Subcutaneous abdominal adipose tissue (tissue), 5 donors: ENCODE measurements at regions not wholly inside any gene's neighbourhood (a gene's known extent, or its start where the extent isn't known, plus 50 kb on each side); places are given as distances from the start of the nearest gene placed in this dataset.

ENCODE experiments used
- H3K27ac ChIP-seq: one replicate; pipeline ENCODE4 v1.7.0; 2013; ENCODE audit warnings: low read depth, mild to moderate bottlenecking, inconsistent platforms, low read length, moderate library complexity
- H3K27me3 ChIP-seq, 5 donors: one replicate each; pipeline ENCODE4 v1.7.0; 2013; ENCODE audit warnings: low read length in 5 of 5, inconsistent platforms in 1 of 5; ENCODE audit not compliant: control insufficient read depth in 5 of 5, insufficient read depth in 4 of 5
- H3K36me3 ChIP-seq, 5 donors: one replicate each; pipeline ENCODE4 v1.7.0; 2013; ENCODE audit warnings: low read length in 5 of 5; ENCODE audit not compliant: control insufficient read depth in 5 of 5, insufficient read depth in 5 of 5
- H3K4me1 ChIP-seq, 5 donors: one replicate each; pipeline ENCODE4 v1.7.0; 2013; ENCODE audit warnings: low read length in 5 of 5, mild to moderate bottlenecking in 3 of 5, moderate library complexity in 1 of 5; ENCODE audit not compliant: control insufficient read depth in 5 of 5, insufficient read depth in 5 of 5
- H3K4me3 ChIP-seq, 5 donors: one replicate each; pipeline ENCODE4 v1.7.0; 2013; ENCODE audit warnings: low read length in 5 of 5, low read depth in 1 of 5
- H3K9ac ChIP-seq, 5 donors: one replicate each; pipeline ENCODE4 v1.7.0; 2013; ENCODE audit warnings: low read length in 5 of 5, mild to moderate bottlenecking in 4 of 5, moderate library complexity in 3 of 5
- H3K9me3 ChIP-seq, 5 donors: one replicate each; pipeline ENCODE4 v1.7.0; 2013; ENCODE audit warnings: low read length in 5 of 5; ENCODE audit not compliant: control insufficient read depth in 5 of 5
- donor health status: healthy.
- donor health status: healthy.
- donor health status: healthy.
- donor health status: healthy.
- donor health status: healthy.

- H3K27ac ChIP-seq: no peak overlapping the region
- no peaks in the 10 kb centered on the region for H3K27me3 ChIP-seq
- H3K9ac ChIP-seq: no peak overlapping the region
- H3K36me3 ChIP-seq: no peaks in the 10 kb centered on the region
- peaks cover 0 to 3% (median 0%) of the 10 kb centered on the region in 5 donors for H3K9me3 ChIP-seq
- no peak overlapping the region for H3K4me3 ChIP-seq
- H3K4me1 ChIP-seq: peaks cover 0 to 9% (median 4%) of the 10 kb centered on the region in 5 donors
Observed at GRCh38 chr1:191648939-191649338, 509.3 kb upstream of the RGS18 start.

GRCh38 chr1:191662051-191662450 is 496.2 kb upstream of the RGS18 start:
- H3K4me3 ChIP-seq: no peak overlapping the region
- H3K9ac ChIP-seq: no peak overlapping the region
- no peaks in the 10 kb centered on the region for H3K27me3 ChIP-seq
- H3K36me3 ChIP-seq: no peaks in the 10 kb centered on the region
- H3K27ac ChIP-seq: no peak overlapping the region
- H3K4me1 ChIP-seq: no peaks in the 10 kb centered on the region
- no peaks in the 10 kb centered on the region for H3K9me3 ChIP-seq

- no peaks in the 10 kb centered on the region for H3K4me1 ChIP-seq
- H3K27ac ChIP-seq: no peak overlapping the region
- H3K27me3 ChIP-seq: no peaks in the 10 kb centered on the region
- H3K36me3 ChIP-seq: no peaks in the 10 kb centered on the region
- H3K4me3 ChIP-seq: no peak overlapping the region
- no peaks in the 10 kb centered on the region for H3K9me3 ChIP-seq
- H3K9ac ChIP-seq: no peak overlapping the region
Observed at GRCh38 chr1:191662746-191663145, 495.5 kb upstream of the RGS18 start.

GRCh38 chr1:191668525-191668924 is 489.7 kb upstream of the RGS18 start:
- H3K9me3 ChIP-seq: no peaks in the 10 kb centered on the region
- no peak overlapping the region for H3K27ac ChIP-seq
- peaks cover 0 to 4% (median 0%) of the 10 kb centered on the region in 5 donors for H3K4me1 ChIP-seq
- H3K36me3 ChIP-seq: no peaks in the 10 kb centered on the region
- no peak overlapping the region for H3K9ac ChIP-seq
- no peak overlapping the region for H3K4me3 ChIP-seq
- no peaks in the 10 kb centered on the region for H3K27me3 ChIP-seq

- H3K27ac ChIP-seq: no peak overlapping the region
- H3K4me3 ChIP-seq: no peak overlapping the region
- no peak overlapping the region for H3K9ac ChIP-seq
- H3K27me3 ChIP-seq: no peaks in the 10 kb centered on the region
- H3K36me3 ChIP-seq: no peaks in the 10 kb centered on the region
- no peaks in the 10 kb centered on the region for H3K9me3 ChIP-seq
- peaks cover 0 to 11% (median 0%) of the 10 kb centered on the region in 5 donors for H3K4me1 ChIP-seq
Observed at GRCh38 chr1:191669629-191670028, 488.6 kb upstream of the RGS18 start.

GRCh38 chr1:191671236-191671635 is 487.0 kb upstream of the RGS18 start:
- H3K4me1 ChIP-seq: peaks cover 0 to 22% (median 0%) of the 10 kb centered on the region in 5 donors
- no peak overlapping the region for H3K27ac ChIP-seq
- no peak overlapping the region for H3K9ac ChIP-seq
- no peak overlapping the region for H3K4me3 ChIP-seq
- H3K9me3 ChIP-seq: no peaks in the 10 kb centered on the region
- no peaks in the 10 kb centered on the region for H3K36me3 ChIP-seq
- no peaks in the 10 kb centered on the region for H3K27me3 ChIP-seq

GRCh38 chr1:191674626-191675179 is 483.6 kb upstream of the RGS18 start:
- Histone ChIP-seq H3K4me3 (no peak overlapping the region), H3K4me1 (peaks cover 0 to 25% (median 0%) of the 10 kb centered on the region in 5 donors), H3K36me3 (no peaks in the 10 kb centered on the region), H3K9me3 (no peaks in the 10 kb centered on the region), H3K27ac (no peak overlapping the region), H3K27me3 (no peaks in the 10 kb centered on the region), H3K9ac (no peak overlapping the region)

GRCh38 chr1:191675856-191676783 is 482.1 kb upstream of the RGS18 start:
- H3K27me3 ChIP-seq: no peaks in the 10 kb centered on the region
- H3K36me3 ChIP-seq: no peaks in the 10 kb centered on the region
- H3K4me3 ChIP-seq: no peak overlapping the region
- H3K27ac ChIP-seq: no peak overlapping the region
- H3K9ac ChIP-seq: no peak overlapping the region
- peaks cover 0 to 25% (median 0%) of the 10 kb centered on the region in 5 donors for H3K4me1 ChIP-seq
- H3K9me3 ChIP-seq: no peaks in the 10 kb centered on the region

- Histone ChIP-seq H3K9me3 (no peaks in the 10 kb centered on the region), H3K27ac (no peak overlapping the region), H3K4me3 (no peak overlapping the region)
Observed at GRCh38 chr1:191685669-191686068, 472.6 kb upstream of the RGS18 start.

GRCh38 chr1:191687721-191688120 is 470.5 kb upstream of the RGS18 start:
- no peaks in the 10 kb centered on the region for H3K4me1 ChIP-seq
- no peak overlapping the region for H3K9ac ChIP-seq
- no peaks in the 10 kb centered on the region for H3K27me3 ChIP-seq
- H3K27ac ChIP-seq: no peak overlapping the region
- peaks cover 0 to 2% (median 0%) of the 10 kb centered on the region in 5 donors for H3K9me3 ChIP-seq
- no peak overlapping the region for H3K4me3 ChIP-seq
- no peaks in the 10 kb centered on the region for H3K36me3 ChIP-seq

More at GRCh38 chr1:191685669-191686068, 472.6 kb upstream of the RGS18 start:
- H3K27me3 ChIP-seq: no peaks in the 10 kb centered on the region
- H3K4me1 ChIP-seq: no peaks in the 10 kb centered on the region
- H3K36me3 ChIP-seq: no peaks in the 10 kb centered on the region
- no peak overlapping the region for H3K9ac ChIP-seq
